BJ (cell line): ENCODE measurements at regions not wholly inside any gene's neighbourhood (a gene's known extent, or its start where the extent isn't known, plus 50 kb on each side); places are given as distances from the start of the nearest gene placed in this dataset.

ENCODE experiments used
- CTCF ChIA-PET: fragments of 350-600 bp; formaldehyde crosslinking; extraction: SDS; loops from one replicate; lab custom pipeline; 2021; ENCODE audit warnings: antibody characterized with exemption, inconsistent platforms; lab: Yijun Ruan, JAX
- POLR2A ChIA-PET: fragments of 300-600 bp; sonication (Branson Sonifier 250); formaldehyde crosslinking; extraction: SDS; loops from one replicate; lab custom pipeline; 2021; ENCODE audit warnings: antibody characterized with exemption; lab: Charles Lee
- DNase-seq: peaks from one replicate; pipeline ENCODE4 v3.0.0-alpha.2; 2011; ENCODE audit warnings: low read depth
- H3K27me3 ChIP-seq: 2 replicates; pipeline ENCODE4 v1.6.0; 2011; ENCODE audit warnings: low read length; ENCODE audit not compliant: control insufficient read depth, insufficient read depth
- H3K36me3 ChIP-seq: 2 replicates; pipeline ENCODE4 v1.5.1; 2011; ENCODE audit warnings: low read length; ENCODE audit not compliant: control insufficient read depth, insufficient read depth
- H3K4me3 ChIP-seq: 2 replicates; pipeline ENCODE4 v1.5.1; 2011; ENCODE audit warnings: low read depth, mild to moderate bottlenecking, control low read depth, low read length
- CTCF ChIP-seq: IDR thresholded peaks from 2 replicates; pipeline ENCODE4 v1.5.1; 2011; ENCODE audit warnings: low read depth, mild to moderate bottlenecking, control low read depth, inconsistent platforms, low read length, moderate library complexity; ENCODE audit not compliant: insufficient read depth

- H3K27me3 ChIP-seq: no peaks in the 10 kb centered on the region
- H3K36me3 ChIP-seq: no peaks in the 10 kb centered on the region
- TF ChIP-seq CTCF: no peak
- ChIA-PET CTCF (no interaction called here), POLR2A (no interaction called here)
- H3K4me3 ChIP-seq: no peak overlapping the region
- no peak for DNase-seq
Observed at GRCh38 chr2:192655916-192656315, 461.2 kb upstream of the TMEFF2 start.

- ChIA-PET CTCF (no interaction called here), POLR2A (no interaction called here)
- Histone ChIP-seq H3K27me3 (no peaks in the 10 kb centered on the region), H3K36me3 (no peaks in the 10 kb centered on the region), H3K4me3 (no peak overlapping the region)
- DNase-seq: no peak
- TF ChIP-seq CTCF: no peak
Observed at GRCh38 chr2:192645811-192646598, 451.3 kb upstream of the TMEFF2 start.

GRCh38 chr2:192634557-192634956 is 439.8 kb upstream of the TMEFF2 start:
- Histone ChIP-seq H3K4me3 (no peak overlapping the region), H3K27me3 (no peaks in the 10 kb centered on the region), H3K36me3 (no peaks in the 10 kb centered on the region)
- POLR2A ChIA-PET: no interaction called here
- DNase-seq: no peak
- no peak for TF ChIP-seq CTCF
- CTCF ChIA-PET: no interaction called here

- TF ChIP-seq CTCF: no peak
Observed at GRCh38 chr2:192628017-192628416, 433.3 kb upstream of the TMEFF2 start.

GRCh38 chr2:192615105-192615504 is 420.4 kb upstream of the TMEFF2 start:
- Histone ChIP-seq H3K36me3 (no peaks in the 10 kb centered on the region), H3K27me3 (no peaks in the 10 kb centered on the region), H3K4me3 (no peak overlapping the region)
- ChIA-PET CTCF (no interaction called here), POLR2A (no interaction called here)
- no peak for DNase-seq
- TF ChIP-seq CTCF: no peak

More at GRCh38 chr2:192628017-192628416, 433.3 kb upstream of the TMEFF2 start:
- Histone ChIP-seq H3K4me3 (no peak overlapping the region), H3K36me3 (no peaks in the 10 kb centered on the region), H3K27me3 (no peaks in the 10 kb centered on the region)
- ChIA-PET POLR2A (no interaction called here), CTCF (no interaction called here)
- no peak for DNase-seq
